Neural cell (in vitro differentiated cells): ENCODE measurements at regions not wholly inside any gene's neighbourhood (a gene's known extent, or its start where the extent isn't known, plus 50 kb on each side); places are given as distances from the start of the nearest gene placed in this dataset.

ENCODE experiments used
- H2AFZ ChIP-seq: fragments of 200-600, 300-800 bp; sonication (generic), shearing (Covaris generic); 2 replicates; pipeline ENCODE4 v1.6.0; 2014; ENCODE audit warnings: low read depth, mild to moderate bottlenecking, antibody characterized with exemption, low read length, moderate library complexity
- H3F3A ChIP-seq: fragments of 200-600 bp; shearing (Covaris generic); 2 replicates; pipeline ENCODE4 v1.6.1; 2016; ENCODE audit warnings: mild to moderate bottlenecking, moderate library complexity, mixed read lengths, antibody characterized with exemption, low read length; ENCODE audit not compliant: insufficient read depth, poor library complexity, severe bottlenecking
- H3K27ac ChIP-seq: fragments of 200-600, 300-800 bp; sonication (generic), shearing (Covaris generic); 2 replicates; pipeline ENCODE4 v1.5.1; 2014; ENCODE audit warnings: mild to moderate bottlenecking, low read length, moderate library complexity
- H3K27me3 ChIP-seq: fragments of 300-800, 200-600 bp; sonication (generic), shearing (Covaris generic); 2 replicates; pipeline ENCODE4 v1.6.0; 2014; ENCODE audit warnings: mild to moderate bottlenecking, low read depth, low read length, moderate library complexity; ENCODE audit not compliant: insufficient read depth
- H3K36me3 ChIP-seq: fragments of 300-800, 200-600 bp; sonication (generic), shearing (Covaris generic); 2 replicates; pipeline ENCODE4 v1.5.1; 2014; ENCODE audit warnings: mild to moderate bottlenecking, antibody characterized with exemption, low read length, moderate library complexity; ENCODE audit not compliant: insufficient read depth
- H3K4me2 ChIP-seq: fragments of 300-800, 200-600 bp; sonication (generic), shearing (Covaris generic); 2 replicates; pipeline ENCODE4 v1.6.0; 2014; ENCODE audit warnings: mild to moderate bottlenecking, low read length
- H3K4me3 ChIP-seq: fragments of 300-800, 200-600 bp; sonication (generic), shearing (Covaris generic); 2 replicates; pipeline ENCODE4 v1.5.1; 2014; ENCODE audit warnings: mild to moderate bottlenecking, low read length, moderate library complexity
- H3K79me2 ChIP-seq: fragments of 200-600 bp; shearing (Covaris generic); replicated peaks from 2 replicates; pipeline ENCODE4 v1.6.0; 2014; ENCODE audit warnings: mild to moderate bottlenecking, low read length, moderate library complexity; ENCODE audit not compliant: insufficient read depth
- H3K9ac ChIP-seq: fragments of 300-800, 200-600 bp; sonication (generic), shearing (Covaris generic); 2 replicates; pipeline ENCODE4 v1.6.1; 2016; ENCODE audit warnings: mild to moderate bottlenecking, low read length, mixed read lengths
- H3K9me2 ChIP-seq: fragments of 200-600 bp; shearing (Covaris generic); 2 replicates; pipeline ENCODE4 v1.6.1; 2016; ENCODE audit warnings: mild to moderate bottlenecking, low read length, mixed read lengths; ENCODE audit not compliant: insufficient read depth
- H3K9me3 ChIP-seq: fragments of 200-600, 300-800 bp; sonication (generic), shearing (Covaris generic); 2 replicates; pipeline ENCODE4 v1.6.1; 2016; ENCODE audit warnings: mild to moderate bottlenecking, mixed run types, low read length, moderate library complexity, mixed read lengths
- H4K20me1 ChIP-seq: fragments of 200-600 bp; shearing (Covaris generic); 2 replicates; pipeline ENCODE4 v1.6.1; 2016; ENCODE audit warnings: mild to moderate bottlenecking, mixed run types; ENCODE audit not compliant: insufficient read depth
- CTCF ChIP-seq: fragments of 450-650 bp; IDR thresholded peaks from 2 replicates; pipeline ENCODE4 v1.5.1; 2014; ENCODE audit warnings: antibody characterized with exemption, mild to moderate bottlenecking, moderate library complexity; ENCODE audit not compliant: poor library complexity, severe bottlenecking
- EP300 ChIP-seq: fragments of 450-650 bp; conservative IDR thresholded peaks from 2 replicates; pipeline ENCODE4 v1.6.1; 2014; ENCODE audit warnings: antibody characterized with exemption, mild to moderate bottlenecking, moderate library complexity; ENCODE audit not compliant: poor library complexity, severe bottlenecking
- EZH2 ChIP-seq: fragments of 200-600, 300-800 bp; shearing (Covaris generic), sonication (generic); IDR thresholded peaks from 2 replicates; pipeline ENCODE4 v1.6.1; 2014; ENCODE audit warnings: antibody characterized with exemption, low read length, borderline replicate concordance, mild to moderate bottlenecking; ENCODE audit not compliant: insufficient read depth, poor library complexity, severe bottlenecking
- MXI1 ChIP-seq: fragments of 450-650 bp; conservative IDR thresholded peaks from 2 replicates; pipeline ENCODE4 v1.6.1; 2014; ENCODE audit warnings: antibody characterized with exemption, mild to moderate bottlenecking; ENCODE audit not compliant: poor library complexity, severe bottlenecking
- POLR2AphosphoS5 ChIP-seq: IDR thresholded peaks from 2 replicates; pipeline ENCODE4 v1.6.1; 2012
- RAD21 ChIP-seq: fragments of 450-650 bp; conservative IDR thresholded peaks from 2 replicates; pipeline ENCODE4 v1.6.1; 2014; ENCODE audit warnings: antibody characterized with exemption, mild to moderate bottlenecking, moderate library complexity
- REST ChIP-seq: IDR thresholded peaks from 2 replicates; pipeline ENCODE4 v1.6.1; 2012; ENCODE audit warnings: borderline replicate concordance
- SMC3 ChIP-seq: fragments of 450-650 bp; conservative IDR thresholded peaks from 2 replicates; pipeline ENCODE4 v1.6.1; 2014; ENCODE audit warnings: antibody characterized with exemption, mild to moderate bottlenecking, moderate library complexity; ENCODE audit not compliant: poor library complexity
- TAF1 ChIP-seq: IDR thresholded peaks from 2 replicates; pipeline ENCODE4 v1.6.1; 2012; ENCODE audit warnings: low read depth

- H3K9me3 ChIP-seq = no peaks in the 10 kb centered on the region
Observed at GRCh38 chr18:55964171-55964570, 376.2 kb upstream of the TCF4 start.

GRCh38 chr18:55953326-55953725, 365.3 kb upstream of the TCF4 start:
- Histone ChIP-seq H3K36me3 (no peaks in the 10 kb centered on the region), H4K20me1 (no peaks in the 10 kb centered on the region), H3K79me2 (no peaks in the 10 kb centered on the region), H3K9me3 (no peaks in the 10 kb centered on the region), H3K9me2 (no peaks in the 10 kb centered on the region), H3K27ac (no peak overlapping the region), H3K9ac (no peak overlapping the region), H3K4me2 (no peak overlapping the region), H2AFZ (no peak overlapping the region), H3K27me3 (no peaks in the 10 kb centered on the region), H3K4me3 (no peak overlapping the region), H3F3A (no peaks in the 10 kb centered on the region)
- no peak for TF ChIP-seq MXI1
- no peak for TF ChIP-seq CTCF
- TF ChIP-seq SMC3 = no peak
- TF ChIP-seq EP300 = no peak
- no peak for TF ChIP-seq POLR2AphosphoS5
- no peak for TF ChIP-seq RAD21
- TF ChIP-seq REST = no peak

More at GRCh38 chr18:55964171-55964570, 376.2 kb upstream of the TCF4 start:
- H2AFZ ChIP-seq = no peak overlapping the region
- no peaks in the 10 kb centered on the region for H3K79me2 ChIP-seq
- no peak overlapping the region for H3K4me3 ChIP-seq
- no peaks in the 10 kb centered on the region for H3K36me3 ChIP-seq
- H3K4me2 ChIP-seq = no peak overlapping the region
- TF ChIP-seq TAF1 = no peak
- TF ChIP-seq CTCF = no peak
- TF ChIP-seq MXI1 = no peak
- no peak for TF ChIP-seq EZH2
- no peak for TF ChIP-seq EP300
- TF ChIP-seq REST = no peak
- TF ChIP-seq RAD21 = no peak
- no peak for TF ChIP-seq SMC3
- no peak for TF ChIP-seq POLR2AphosphoS5
- H3K9ac ChIP-seq = no peak overlapping the region
- no peak overlapping the region for H3K27ac ChIP-seq
- H3K27me3 ChIP-seq = no peaks in the 10 kb centered on the region
- no peaks in the 10 kb centered on the region for H3F3A ChIP-seq
- H4K20me1 ChIP-seq = no peaks in the 10 kb centered on the region
- H3K9me2 ChIP-seq = no peaks in the 10 kb centered on the region
